NCI-H1092 treated with DMSO at 0.1 percent for 48 hours (cell line): ENCODE measurements at regions not wholly inside any gene's neighbourhood (a gene's known extent, or its start where the extent isn't known, plus 50 kb on each side); places are given as distances from the start of the nearest gene placed in this dataset.
"Not testable (repeated sequence)": the region's sequence is repeated elsewhere in the genome, so short reads cannot be mapped to it uniquely, and the experiment has no call there.

ENCODE experiments used
- DNase-seq: peaks from one replicate; lab custom pipeline; 2025; lab: John Stamatoyannopoulos, UW

GRCh38 chr5:115751176-115751575 lies 65.3 kb downstream of the CDO1 start:
- DNase-seq = no peak

GRCh38 chr5:115749016-115749415 lies 67.4 kb downstream of the CDO1 start:
- DNase-seq = no peak

- DNase-seq = not testable (repeated sequence)
These were observed 77.2 kb downstream of the CDO1 start for GRCh38 chr5:115739245-115739644.

- DNase-seq = peak; percentile 13
These were observed 77.6 kb downstream of the CDO1 start for GRCh38 chr5:115738830-115739229.

- no peak for DNase-seq
These were observed 79.0 kb downstream of the CDO1 start for GRCh38 chr5:115737452-115737851.

- DNase-seq = no peak
These were observed 79.8 kb downstream of the CDO1 start for GRCh38 chr5:115736690-115737005.

GRCh38 chr5:115736004-115736689 lies 80.3 kb downstream of the CDO1 start:
- DNase-seq = no peak

- peak; percentile 36 for DNase-seq
These were observed 81.1 kb downstream of the CDO1 start for GRCh38 chr5:115735108-115735998.

- DNase-seq = no peak
These were observed 82.9 kb downstream of the CDO1 start for GRCh38 chr5:115733607-115734006.

- DNase-seq = no peak
These were observed 84.4 kb downstream of the CDO1 start for GRCh38 chr5:115732026-115732425.

- DNase-seq = no peak
These were observed 90.9 kb downstream of the CDO1 start for GRCh38 chr5:115725522-115725921.

- no peak for DNase-seq
These were observed 93.2 kb downstream of the CDO1 start for GRCh38 chr5:115723220-115723619.

GRCh38 chr5:115720888-115721287 lies 95.1 kb upstream of the TMED7 start:
- DNase-seq = no peak

- DNase-seq = no peak
These were observed 93.1 kb upstream of the TMED7 start for GRCh38 chr5:115718927-115719326.

GRCh38 chr5:115713408-115713807 lies 87.6 kb upstream of the TMED7 start:
- DNase-seq = no peak

- no peak for DNase-seq
These were observed 83.7 kb upstream of the TMED7 start for GRCh38 chr5:115709585-115709984.

- no peak for DNase-seq
These were observed 83.1 kb upstream of the TMED7 start for GRCh38 chr5:115708819-115709477.

- no peak for DNase-seq
These were observed 77.7 kb upstream of the TMED7 start for GRCh38 chr5:115703514-115703913.

- no peak for DNase-seq
These were observed 76.2 kb upstream of the TMED7 start for GRCh38 chr5:115702025-115702424.

- no peak for DNase-seq
These were observed 74.1 kb upstream of the TMED7 start for GRCh38 chr5:115699967-115700366.

- no peak for DNase-seq
These were observed 70.4 kb upstream of the TMED7 start for GRCh38 chr5:115696141-115696650.

- no peak for DNase-seq
These were observed 69.6 kb upstream of the TMED7 start for GRCh38 chr5:115695310-115695880.
